MCF 10A (cell line): ENCODE measurements at regions not wholly inside any gene's neighbourhood (a gene's known extent, or its start where the extent isn't known, plus 50 kb on each side); places are given as distances from the start of the nearest gene placed in this dataset.

ENCODE experiments used
- BruUV-seq: library from RNA; stranded (reverse); fragments of 400-500 nt; replicated peaks from 2 replicates; lab custom pipeline; 2021; lab: Mats Ljungman, UMichigan
- CTCF ChIA-PET: fragments of 300-600 bp; sonication (Branson Sonifier 250); formaldehyde crosslinking; extraction: SDS; loops from one replicate; lab custom pipeline; 2021; ENCODE audit warnings: antibody characterized with exemption, inconsistent platforms; lab: Yijun Ruan, JAX
- POLR2A ChIA-PET: fragments of 300-600, 350-650 bp; sonication (Branson Sonifier 250); formaldehyde crosslinking; extraction: SDS; loops from one replicate; lab custom pipeline; 2020; ENCODE audit warnings: antibody characterized with exemption, inconsistent platforms; lab: Yijun Ruan, JAX
- DNase-seq: peaks from one replicate; pipeline ENCODE4 v3.0.0-alpha.2; 2018; ENCODE audit not compliant: unreplicated experiment
- H3K27ac Mint-ChIP-seq: one replicate; pipeline ENCODE4 v1.8.0; 2022; ENCODE audit warnings: mild to moderate bottlenecking, low read depth, mixed read lengths; ENCODE audit not compliant: unreplicated experiment
- H3K27me3 Mint-ChIP-seq: one replicate; pipeline ENCODE4 v1.8.0; 2022; ENCODE audit warnings: mixed read lengths; ENCODE audit not compliant: insufficient read depth, unreplicated experiment
- H3K36me3 Mint-ChIP-seq: one replicate; pipeline ENCODE4 v1.8.0; 2022; ENCODE audit warnings: mild to moderate bottlenecking, moderate library complexity, mixed read lengths; ENCODE audit not compliant: insufficient read depth, unreplicated experiment
- H3K4me1 Mint-ChIP-seq: one replicate; pipeline ENCODE4 v1.8.0; 2022; ENCODE audit warnings: mixed read lengths; ENCODE audit not compliant: insufficient read depth, unreplicated experiment
- H3K4me3 Mint-ChIP-seq: one replicate; pipeline ENCODE4 v1.8.0; 2022; ENCODE audit warnings: mild to moderate bottlenecking, moderate library complexity, mixed read lengths; ENCODE audit not compliant: unreplicated experiment
- H3K9me3 Mint-ChIP-seq: one replicate; pipeline ENCODE4 v1.8.0; 2022; ENCODE audit warnings: mixed read lengths; ENCODE audit not compliant: unreplicated experiment
- intact Hi-C: fragments of 100-400 bp; cut with micrococcal nuclease; formaldehyde crosslinking; loops from 2 replicates; pipeline ENCODE4 v1.14.1; 2022
- TF ChIP-seq, protein P1 (sequence below): fragments of 200-600 bp; IDR thresholded peaks from one replicate; pipeline ENCODE4 v1.8.0; 2022; ENCODE audit warnings: antibody characterized with exemption, mild to moderate bottlenecking; ENCODE audit not compliant: unreplicated experiment

DNA sequence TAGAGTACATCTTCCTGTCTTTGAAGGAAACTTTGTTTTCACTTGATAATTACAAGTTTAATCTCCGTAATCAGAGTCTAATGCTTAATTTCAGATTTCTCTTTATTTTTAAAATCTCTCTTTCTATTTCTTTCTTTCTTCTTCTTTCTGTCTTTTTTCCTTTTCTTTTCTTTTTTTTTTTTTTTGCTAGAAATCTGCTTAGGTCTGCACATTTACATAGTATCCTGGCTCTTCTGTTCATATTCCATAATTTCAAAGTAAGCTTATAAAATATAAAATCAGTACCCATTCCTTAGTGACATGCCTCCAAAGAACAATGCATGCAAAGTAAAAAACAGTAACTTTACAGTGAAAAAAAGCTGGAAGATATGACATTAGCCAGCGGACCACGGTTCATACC, 601.7 kb upstream of the VSTM2A start:
- intact Hi-C loops = no loop called here

GRCh38 chr7:53947732-53948131, 594.4 kb upstream of the VSTM2A start:
- Mint-ChIP-seq H3K36me3 (no peaks in the 10 kb centered on the region), H3K27me3 (peaks cover 65% of the 10 kb centered on the region), H3K27ac (no peak overlapping the region), H3K9me3 (no peaks in the 10 kb centered on the region), H3K4me3 (no peak overlapping the region), H3K4me1 (no peaks in the 10 kb centered on the region)
- intact Hi-C loops = no loop called here
- TF ChIP-seq, protein P1, sequence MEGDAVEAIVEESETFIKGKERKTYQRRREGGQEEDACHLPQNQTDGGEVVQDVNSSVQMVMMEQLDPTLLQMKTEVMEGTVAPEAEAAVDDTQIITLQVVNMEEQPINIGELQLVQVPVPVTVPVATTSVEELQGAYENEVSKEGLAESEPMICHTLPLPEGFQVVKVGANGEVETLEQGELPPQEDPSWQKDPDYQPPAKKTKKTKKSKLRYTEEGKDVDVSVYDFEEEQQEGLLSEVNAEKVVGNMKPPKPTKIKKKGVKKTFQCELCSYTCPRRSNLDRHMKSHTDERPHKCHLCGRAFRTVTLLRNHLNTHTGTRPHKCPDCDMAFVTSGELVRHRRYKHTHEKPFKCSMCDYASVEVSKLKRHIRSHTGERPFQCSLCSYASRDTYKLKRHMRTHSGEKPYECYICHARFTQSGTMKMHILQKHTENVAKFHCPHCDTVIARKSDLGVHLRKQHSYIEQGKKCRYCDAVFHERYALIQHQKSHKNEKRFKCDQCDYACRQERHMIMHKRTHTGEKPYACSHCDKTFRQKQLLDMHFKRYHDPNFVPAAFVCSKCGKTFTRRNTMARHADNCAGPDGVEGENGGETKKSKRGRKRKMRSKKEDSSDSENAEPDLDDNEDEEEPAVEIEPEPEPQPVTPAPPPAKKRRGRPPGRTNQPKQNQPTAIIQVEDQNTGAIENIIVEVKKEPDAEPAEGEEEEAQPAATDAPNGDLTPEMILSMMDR = no peak
- ChIA-PET POLR2A (no interaction called here), CTCF (no interaction called here)
- BruUV-seq = no TSS peak
- no peak for DNase-seq

More for the DNA sequence above, 601.7 kb upstream of the VSTM2A start:
- Mint-ChIP-seq H3K4me1 (no peaks in the 10 kb centered on the region), H3K36me3 (no peaks in the 10 kb centered on the region), H3K4me3 (no peak overlapping the region), H3K27ac (no peak overlapping the region), H3K27me3 (peaks cover 51% of the 10 kb centered on the region), H3K9me3 (no peaks in the 10 kb centered on the region)
- BruUV-seq = no TSS peak
- ChIA-PET CTCF (interaction anchor here (0.6 kb wide), 1 partner anchor 20 kb away, joined by 3 read pairs; no protein-coding TSS in a partner anchor), POLR2A (no interaction called here)
- TF ChIP-seq, protein P1 = no peak
- no peak for DNase-seq

GRCh38 chr7:53965716-53966115, 576.5 kb upstream of the VSTM2A start:
- no TSS peak for BruUV-seq
- DNase-seq = no peak
- Mint-ChIP-seq H3K27ac (no peak overlapping the region), H3K4me3 (no peak overlapping the region), H3K9me3 (no peaks in the 10 kb centered on the region), H3K4me1 (no peaks in the 10 kb centered on the region), H3K27me3 (peaks cover 60% of the 10 kb centered on the region), H3K36me3 (no peaks in the 10 kb centered on the region)
- CTCF ChIA-PET = no interaction called here
- TF ChIP-seq, protein P1 = no peak
- intact Hi-C loops = no loop called here
- POLR2A ChIA-PET = no interaction called here

DNA sequence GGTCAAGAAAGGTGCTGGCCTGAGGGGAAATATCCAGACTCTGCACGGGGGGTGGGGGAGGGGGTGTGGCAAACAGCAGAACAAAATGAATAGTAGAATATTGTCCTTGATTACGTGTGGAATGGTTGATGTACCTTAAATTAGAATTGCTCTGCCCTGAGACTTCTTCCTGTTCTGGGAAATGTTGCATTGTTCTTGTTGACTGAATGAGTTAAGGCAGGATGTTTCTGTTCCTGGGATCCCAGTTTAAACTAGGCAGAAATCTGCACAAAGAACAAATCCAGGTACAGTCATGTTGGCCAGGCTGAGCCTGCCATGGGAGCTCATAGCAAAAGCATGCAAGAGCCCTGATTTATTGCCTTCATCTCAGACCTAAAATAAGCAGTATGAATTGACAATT, 558.7 kb upstream of the VSTM2A start:
- BruUV-seq = no TSS peak

More for the DNA sequence above, 558.7 kb upstream of the VSTM2A start:
- Mint-ChIP-seq H3K4me1 (peaks cover 6% of the 10 kb centered on the region), H3K36me3 (no peaks in the 10 kb centered on the region), H3K9me3 (peaks cover 10% of the 10 kb centered on the region), H3K27ac (no peak overlapping the region), H3K4me3 (no peak overlapping the region), H3K27me3 (peaks cover 49% of the 10 kb centered on the region)
- ChIA-PET CTCF (no interaction called here), POLR2A (no interaction called here)
- TF ChIP-seq, protein P1 = no peak
- no peak for DNase-seq
- intact Hi-C loops = no loop called here
